ENCODE measurements at regions not wholly inside any gene's neighbourhood (a gene's known extent, or its start where the extent isn't known, plus 50 kb on each side); places are given as distances from the start of the nearest gene placed in this dataset.

DNA sequence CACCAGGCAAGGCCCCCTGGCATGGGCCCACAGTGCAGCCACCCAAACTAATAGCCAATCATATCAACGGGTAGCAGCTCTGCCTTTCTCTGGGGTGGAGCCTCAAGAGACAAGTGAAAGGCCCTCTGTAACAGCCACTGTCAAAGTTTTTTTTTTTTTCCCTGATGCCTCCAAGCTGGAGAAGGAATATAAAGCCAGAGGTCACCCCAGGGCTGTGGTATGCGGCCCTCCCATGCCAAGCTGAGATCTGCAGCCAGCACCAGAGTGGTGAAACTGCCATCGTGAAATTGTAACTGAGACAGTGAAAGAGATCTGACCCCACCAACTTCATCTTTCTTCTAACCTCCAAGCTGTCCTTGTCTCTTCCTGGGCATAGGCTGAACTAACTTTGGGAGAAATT lies 407.0 kb downstream of the KLHL4 start:
- TF ChIP-seq POLR2AphosphoS5 (IDR thresholded peaks at IDR 0.05; ENCODE audit: low read depth) (no peak), EZH2 (IDR thresholded peaks at IDR 0.05; ENCODE audit: low read depth, unreplicated experiment) (no peak), EZH2phosphoT487 (IDR thresholded peaks at IDR 0.05; ENCODE audit: unreplicated experiment) (no peak), JUNB (IDR thresholded peaks at IDR 0.05; ENCODE audit: unreplicated experiment) (no peak), CREB1 (CRISPR knock-in tag; IDR thresholded peaks at IDR 0.05; ENCODE audit: low read depth) (no peak), ZNF331 (CRISPR knock-in tag; IDR thresholded peaks at IDR 0.05; ENCODE audit: low read depth) (no peak)
- TF ChIP-seq, protein P1, sequence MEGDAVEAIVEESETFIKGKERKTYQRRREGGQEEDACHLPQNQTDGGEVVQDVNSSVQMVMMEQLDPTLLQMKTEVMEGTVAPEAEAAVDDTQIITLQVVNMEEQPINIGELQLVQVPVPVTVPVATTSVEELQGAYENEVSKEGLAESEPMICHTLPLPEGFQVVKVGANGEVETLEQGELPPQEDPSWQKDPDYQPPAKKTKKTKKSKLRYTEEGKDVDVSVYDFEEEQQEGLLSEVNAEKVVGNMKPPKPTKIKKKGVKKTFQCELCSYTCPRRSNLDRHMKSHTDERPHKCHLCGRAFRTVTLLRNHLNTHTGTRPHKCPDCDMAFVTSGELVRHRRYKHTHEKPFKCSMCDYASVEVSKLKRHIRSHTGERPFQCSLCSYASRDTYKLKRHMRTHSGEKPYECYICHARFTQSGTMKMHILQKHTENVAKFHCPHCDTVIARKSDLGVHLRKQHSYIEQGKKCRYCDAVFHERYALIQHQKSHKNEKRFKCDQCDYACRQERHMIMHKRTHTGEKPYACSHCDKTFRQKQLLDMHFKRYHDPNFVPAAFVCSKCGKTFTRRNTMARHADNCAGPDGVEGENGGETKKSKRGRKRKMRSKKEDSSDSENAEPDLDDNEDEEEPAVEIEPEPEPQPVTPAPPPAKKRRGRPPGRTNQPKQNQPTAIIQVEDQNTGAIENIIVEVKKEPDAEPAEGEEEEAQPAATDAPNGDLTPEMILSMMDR (conservative IDR thresholded peaks at IDR 0.05; ENCODE audit: low read depth in 2 of 2) = no peak
- TF ChIP-seq, protein P2, sequence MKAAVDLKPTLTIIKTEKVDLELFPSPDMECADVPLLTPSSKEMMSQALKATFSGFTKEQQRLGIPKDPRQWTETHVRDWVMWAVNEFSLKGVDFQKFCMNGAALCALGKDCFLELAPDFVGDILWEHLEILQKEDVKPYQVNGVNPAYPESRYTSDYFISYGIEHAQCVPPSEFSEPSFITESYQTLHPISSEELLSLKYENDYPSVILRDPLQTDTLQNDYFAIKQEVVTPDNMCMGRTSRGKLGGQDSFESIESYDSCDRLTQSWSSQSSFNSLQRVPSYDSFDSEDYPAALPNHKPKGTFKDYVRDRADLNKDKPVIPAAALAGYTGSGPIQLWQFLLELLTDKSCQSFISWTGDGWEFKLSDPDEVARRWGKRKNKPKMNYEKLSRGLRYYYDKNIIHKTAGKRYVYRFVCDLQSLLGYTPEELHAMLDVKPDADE (IDR thresholded peaks at IDR 0.05) = no peak
- TF ChIP-seq, protein P3, sequence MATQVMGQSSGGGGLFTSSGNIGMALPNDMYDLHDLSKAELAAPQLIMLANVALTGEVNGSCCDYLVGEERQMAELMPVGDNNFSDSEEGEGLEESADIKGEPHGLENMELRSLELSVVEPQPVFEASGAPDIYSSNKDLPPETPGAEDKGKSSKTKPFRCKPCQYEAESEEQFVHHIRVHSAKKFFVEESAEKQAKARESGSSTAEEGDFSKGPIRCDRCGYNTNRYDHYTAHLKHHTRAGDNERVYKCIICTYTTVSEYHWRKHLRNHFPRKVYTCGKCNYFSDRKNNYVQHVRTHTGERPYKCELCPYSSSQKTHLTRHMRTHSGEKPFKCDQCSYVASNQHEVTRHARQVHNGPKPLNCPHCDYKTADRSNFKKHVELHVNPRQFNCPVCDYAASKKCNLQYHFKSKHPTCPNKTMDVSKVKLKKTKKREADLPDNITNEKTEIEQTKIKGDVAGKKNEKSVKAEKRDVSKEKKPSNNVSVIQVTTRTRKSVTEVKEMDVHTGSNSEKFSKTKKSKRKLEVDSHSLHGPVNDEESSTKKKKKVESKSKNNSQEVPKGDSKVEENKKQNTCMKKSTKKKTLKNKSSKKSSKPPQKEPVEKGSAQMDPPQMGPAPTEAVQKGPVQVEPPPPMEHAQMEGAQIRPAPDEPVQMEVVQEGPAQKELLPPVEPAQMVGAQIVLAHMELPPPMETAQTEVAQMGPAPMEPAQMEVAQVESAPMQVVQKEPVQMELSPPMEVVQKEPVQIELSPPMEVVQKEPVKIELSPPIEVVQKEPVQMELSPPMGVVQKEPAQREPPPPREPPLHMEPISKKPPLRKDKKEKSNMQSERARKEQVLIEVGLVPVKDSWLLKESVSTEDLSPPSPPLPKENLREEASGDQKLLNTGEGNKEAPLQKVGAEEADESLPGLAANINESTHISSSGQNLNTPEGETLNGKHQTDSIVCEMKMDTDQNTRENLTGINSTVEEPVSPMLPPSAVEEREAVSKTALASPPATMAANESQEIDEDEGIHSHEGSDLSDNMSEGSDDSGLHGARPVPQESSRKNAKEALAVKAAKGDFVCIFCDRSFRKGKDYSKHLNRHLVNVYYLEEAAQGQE (IDR thresholded peaks at IDR 0.05; ENCODE audit: unreplicated experiment) = no peak

Data from GM23338 (cell line).